HEK293 (cell line): ENCODE measurements at regions not wholly inside any gene's neighbourhood (a gene's known extent, or its start where the extent isn't known, plus 50 kb on each side); places are given as distances from the start of the nearest gene placed in this dataset.

Experiments
- INSM2 ChIP-seq: fragments of 450-650 bp; formaldehyde crosslinking; IDR thresholded peaks from 2 replicates; pipeline ENCODE4 v1.5.1; 2016; ENCODE audit warnings: missing biosample characterization, missing genetic modification characterization
- MYNN ChIP-seq: fragments of 450-650 bp; formaldehyde crosslinking; IDR thresholded peaks from 2 replicates; pipeline ENCODE4 v1.5.1; 2016; ENCODE audit warnings: missing biosample characterization, missing genetic modification characterization, borderline replicate concordance
- REST ChIP-seq: fragments of 450-650 bp; formaldehyde crosslinking; IDR thresholded peaks from 2 replicates; pipeline ENCODE4 v1.5.1; 2016; ENCODE audit warnings: missing biosample characterization, missing genetic modification characterization
- ZBTB48 ChIP-seq: fragments of 450-650 bp; formaldehyde crosslinking; IDR thresholded peaks from 2 replicates; pipeline ENCODE4 v1.5.1; 2016; ENCODE audit warnings: missing biosample characterization, missing genetic modification characterization
- ZNF24 ChIP-seq: fragments of 450-650 bp; formaldehyde crosslinking; IDR thresholded peaks from 2 replicates; pipeline ENCODE4 v1.5.1; 2016; ENCODE audit warnings: missing biosample characterization, missing genetic modification characterization
- ZNF558 ChIP-seq: fragments of 450-650 bp; formaldehyde crosslinking; IDR thresholded peaks from 2 replicates; pipeline ENCODE4 v1.5.1; 2016; ENCODE audit warnings: missing biosample characterization, missing genetic modification characterization
- TF ChIP-seq, protein P1 (sequence below): sonication (generic); formaldehyde crosslinking; IDR thresholded peaks from 2 replicates; pipeline ENCODE4 v1.8.1; 2022; ENCODE audit warnings: mild to moderate bottlenecking, moderate library complexity, missing genetic modification reagents
- TF ChIP-seq, protein P2 (sequence below): fragments of 450-650 bp; formaldehyde crosslinking; IDR thresholded peaks from 2 replicates; pipeline ENCODE4 v1.5.1; 2016; ENCODE audit warnings: missing biosample characterization, missing genetic modification characterization

DNA sequence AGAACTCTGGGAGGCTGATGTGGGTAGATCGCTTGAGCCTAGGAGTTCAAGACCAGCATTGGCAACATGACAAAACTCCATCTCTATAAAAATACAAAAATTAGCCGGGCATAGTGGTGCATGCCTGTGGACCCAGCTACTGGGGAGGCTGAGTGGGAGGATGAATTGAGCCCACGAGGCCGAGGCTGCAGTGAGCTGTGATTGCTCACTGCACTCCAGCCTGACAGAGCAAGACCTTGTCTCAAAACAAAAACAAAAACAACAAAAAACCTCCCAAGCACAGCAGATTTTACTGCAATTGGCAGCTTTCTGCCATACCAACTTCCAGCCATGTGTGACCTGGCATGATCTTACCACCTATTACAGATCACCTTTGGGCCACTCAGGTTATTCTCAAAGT, 57.7 kb upstream of the LRPPRC start:
- TF ChIP-seq ZBTB48 (tag by site-specific recombination) = no peak
- TF ChIP-seq ZNF24 (tag by site-specific recombination) = no peak
- TF ChIP-seq, protein P1, sequence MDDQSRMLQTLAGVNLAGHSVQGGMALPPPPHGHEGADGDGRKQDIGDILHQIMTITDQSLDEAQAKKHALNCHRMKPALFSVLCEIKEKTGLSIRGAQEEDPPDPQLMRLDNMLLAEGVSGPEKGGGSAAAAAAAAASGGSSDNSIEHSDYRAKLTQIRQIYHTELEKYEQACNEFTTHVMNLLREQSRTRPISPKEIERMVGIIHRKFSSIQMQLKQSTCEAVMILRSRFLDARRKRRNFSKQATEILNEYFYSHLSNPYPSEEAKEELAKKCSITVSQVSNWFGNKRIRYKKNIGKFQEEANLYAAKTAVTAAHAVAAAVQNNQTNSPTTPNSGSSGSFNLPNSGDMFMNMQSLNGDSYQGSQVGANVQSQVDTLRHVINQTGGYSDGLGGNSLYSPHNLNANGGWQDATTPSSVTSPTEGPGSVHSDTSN (CRISPR knock-in tag) = no peak
- TF ChIP-seq, protein P2, sequence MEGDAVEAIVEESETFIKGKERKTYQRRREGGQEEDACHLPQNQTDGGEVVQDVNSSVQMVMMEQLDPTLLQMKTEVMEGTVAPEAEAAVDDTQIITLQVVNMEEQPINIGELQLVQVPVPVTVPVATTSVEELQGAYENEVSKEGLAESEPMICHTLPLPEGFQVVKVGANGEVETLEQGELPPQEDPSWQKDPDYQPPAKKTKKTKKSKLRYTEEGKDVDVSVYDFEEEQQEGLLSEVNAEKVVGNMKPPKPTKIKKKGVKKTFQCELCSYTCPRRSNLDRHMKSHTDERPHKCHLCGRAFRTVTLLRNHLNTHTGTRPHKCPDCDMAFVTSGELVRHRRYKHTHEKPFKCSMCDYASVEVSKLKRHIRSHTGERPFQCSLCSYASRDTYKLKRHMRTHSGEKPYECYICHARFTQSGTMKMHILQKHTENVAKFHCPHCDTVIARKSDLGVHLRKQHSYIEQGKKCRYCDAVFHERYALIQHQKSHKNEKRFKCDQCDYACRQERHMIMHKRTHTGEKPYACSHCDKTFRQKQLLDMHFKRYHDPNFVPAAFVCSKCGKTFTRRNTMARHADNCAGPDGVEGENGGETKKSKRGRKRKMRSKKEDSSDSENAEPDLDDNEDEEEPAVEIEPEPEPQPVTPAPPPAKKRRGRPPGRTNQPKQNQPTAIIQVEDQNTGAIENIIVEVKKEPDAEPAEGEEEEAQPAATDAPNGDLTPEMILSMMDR (tag by site-specific recombination) = no peak
- no peak for TF ChIP-seq MYNN (tag by site-specific recombination)
- TF ChIP-seq REST (tag by site-specific recombination) = no peak
- TF ChIP-seq ZNF558 (tag by site-specific recombination) = no peak
- no peak for TF ChIP-seq INSM2
